Cardiac muscle cell (in vitro differentiated cells and primary cell): ENCODE measurements at regions not wholly inside any gene's neighbourhood (a gene's known extent, or its start where the extent isn't known, plus 50 kb on each side); places are given as distances from the start of the nearest gene placed in this dataset.

ENCODE experiments used
- DNase-seq, 2 donors: peaks; one replicate each; pipeline versions ENCODE4 v3.0.0 to v3.0.0-alpha.2; 2010 to 2017; ENCODE audit warnings: low read depth in 1 of 2, low spot score in 1 of 2
- H3K27ac ChIP-seq: fragments of 200-600 bp; sonication (generic); 2 replicates; pipeline ENCODE4 v1.5.1; 2016
- H3K27me3 ChIP-seq: fragments of 200-600 bp; sonication (generic); 2 replicates; pipeline ENCODE4 v1.6.0; 2016; ENCODE audit warnings: control low read depth
- H3K36me3 ChIP-seq: fragments of 200-600 bp; sonication (generic); 2 replicates; pipeline ENCODE4 v1.5.1; 2016; ENCODE audit warnings: control low read depth
- H3K4me1 ChIP-seq: fragments of 200-600 bp; sonication (generic); 2 replicates; pipeline ENCODE4 v1.8.1; 2017; ENCODE audit warnings: low read depth, mild to moderate bottlenecking, mixed run types
- H3K4me3 ChIP-seq: fragments of 200-600 bp; sonication (generic); 2 replicates; pipeline ENCODE4 v1.5.1; 2016; ENCODE audit warnings: mild to moderate bottlenecking
- H3K9me3 ChIP-seq: fragments of 200-600 bp; sonication (generic); 2 replicates; pipeline ENCODE4 v1.5.1; 2017; ENCODE audit warnings: low read depth, mild to moderate bottlenecking, control low read depth
- CTCF ChIP-seq: IDR thresholded peaks from 2 replicates; pipeline ENCODE4 v1.5.1; 2012; ENCODE audit warnings: low read depth, mild to moderate bottlenecking, low read length

DNA sequence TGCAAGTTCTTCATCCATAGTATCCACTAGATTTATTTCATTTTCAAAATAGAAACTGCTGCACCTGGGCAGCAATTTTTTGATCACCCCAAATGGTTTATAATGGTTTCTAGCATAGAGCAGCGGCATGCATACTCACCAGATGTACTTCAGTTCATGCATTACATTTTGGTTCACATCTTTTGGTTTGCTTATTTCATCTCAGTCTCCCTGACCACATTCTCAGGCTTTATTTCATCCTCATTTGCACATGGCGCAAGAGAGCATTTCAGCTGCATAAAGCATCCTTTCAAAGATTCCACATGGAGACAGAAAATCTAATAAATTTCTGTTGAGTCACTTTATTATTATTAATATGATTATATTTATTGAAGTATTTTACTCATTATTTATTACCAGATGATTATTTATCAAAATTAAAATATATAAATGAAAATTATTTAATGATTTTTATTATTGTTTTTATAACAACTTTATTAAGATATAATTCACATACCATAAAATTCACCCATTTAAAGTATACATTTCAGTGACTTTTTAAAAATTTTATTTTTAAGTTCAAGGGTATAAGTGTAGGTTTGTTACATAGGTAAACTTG lies 284.6 kb downstream of the TXNL1 start:
- no peaks in the 10 kb centered on the region for H3K9me3 ChIP-seq
- H3K36me3 ChIP-seq, result no peaks in the 10 kb centered on the region
- no peak overlapping the region for H3K27ac ChIP-seq
- H3K27me3 ChIP-seq, result no peaks in the 10 kb centered on the region
- TF ChIP-seq CTCF, result no peak
- no peaks in the 10 kb centered on the region for H3K4me1 ChIP-seq
- no peak overlapping the region for H3K4me3 ChIP-seq
- no peak for DNase-seq

- no peak for TF ChIP-seq CTCF
- no peaks in the 10 kb centered on the region for H3K36me3 ChIP-seq
- no peaks in the 10 kb centered on the region for H3K9me3 ChIP-seq
- no peaks in the 10 kb centered on the region for H3K27me3 ChIP-seq
- no peak for DNase-seq
- no peak overlapping the region for H3K4me3 ChIP-seq
- no peak overlapping the region for H3K27ac ChIP-seq
- no peaks in the 10 kb centered on the region for H3K4me1 ChIP-seq
These were observed 286.4 kb downstream of the TXNL1 start for GRCh38 chr18:56351911-56352500.

- no peaks in the 10 kb centered on the region for H3K4me1 ChIP-seq
- no peak for DNase-seq
- no peaks in the 10 kb centered on the region for H3K27me3 ChIP-seq
- H3K9me3 ChIP-seq, result no peaks in the 10 kb centered on the region
- TF ChIP-seq CTCF, result no peak
- no peaks in the 10 kb centered on the region for H3K36me3 ChIP-seq
- no peak overlapping the region for H3K27ac ChIP-seq
- no peak overlapping the region for H3K4me3 ChIP-seq
These were observed 300.9 kb downstream of the TXNL1 start for GRCh38 chr18:56337507-56337906.

DNA sequence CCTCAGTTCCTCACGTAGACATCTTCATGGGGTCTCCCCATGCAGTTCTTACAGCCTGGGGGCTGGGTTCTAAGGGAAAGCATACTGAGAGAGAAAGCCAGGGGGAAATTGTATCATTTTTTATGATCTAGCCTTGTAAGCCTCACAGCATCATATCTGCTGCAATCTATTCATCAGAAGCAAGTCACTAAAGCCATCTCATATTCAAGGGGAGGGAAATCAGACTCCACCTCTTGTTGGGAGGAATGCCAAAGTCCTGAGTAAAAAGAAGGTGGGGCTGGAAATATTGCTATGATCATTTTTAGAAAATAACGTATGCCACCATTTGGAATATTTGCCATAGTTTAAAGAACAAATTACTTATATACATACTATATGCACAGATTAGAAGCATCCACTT lies 304.6 kb downstream of the TXNL1 start:
- Histone ChIP-seq H3K4me1 (no peaks in the 10 kb centered on the region), H3K27ac (no peak overlapping the region), H3K36me3 (no peaks in the 10 kb centered on the region), H3K9me3 (no peaks in the 10 kb centered on the region), H3K4me3 (no peak overlapping the region), H3K27me3 (no peaks in the 10 kb centered on the region)
- no peak for DNase-seq
- no peak for TF ChIP-seq CTCF

GRCh38 chr18:56333146-56333545 lies 305.2 kb downstream of the TXNL1 start:
- Histone ChIP-seq H3K9me3 (no peaks in the 10 kb centered on the region), H3K36me3 (no peaks in the 10 kb centered on the region), H3K27me3 (no peaks in the 10 kb centered on the region), H3K27ac (no peak overlapping the region), H3K4me3 (no peak overlapping the region), H3K4me1 (no peaks in the 10 kb centered on the region)
- TF ChIP-seq CTCF, result no peak
- peak in 1 of 2 donors; percentile 56 for DNase-seq
